Lower leg skin (tissue), 4 donors: ENCODE measurements at regions not wholly inside any gene's neighbourhood (a gene's known extent, or its start where the extent isn't known, plus 50 kb on each side); places are given as distances from the start of the nearest gene placed in this dataset.

Source experiments
- DNase-seq, 2 donors: peaks; one replicate each; pipeline ENCODE4 v3.0.0-alpha.2; 2019; ENCODE audit warnings: low spot score in 2 of 2
- H3K4me3 ChIP-seq: fragments of 200-600 bp; sonication (generic); 2 replicates; pipeline ENCODE4 v1.5.1; 2017; ENCODE audit warnings: mild to moderate bottlenecking, low read depth; ENCODE audit not compliant: poor library complexity, severe bottlenecking
- POLR2A ChIP-seq, 2 donors: fragments of 450-650 bp; IDR thresholded peaks; one replicate each; pipeline ENCODE4 v1.6.1; 2016 to 2017; ENCODE audit warnings: antibody characterized with exemption in 2 of 2, mild to moderate bottlenecking in 1 of 2, moderate library complexity in 1 of 2
- WGBS, 2 donors: methylation state at CpG; one replicate each; pipeline ENCODE4 v1.1.5; 2018; 5-methylcytosine and 5-hydroxymethylcytosine counted together
- intact Hi-C: fragments of 100-400 bp; cut with DNase I; formaldehyde crosslinking; loops from one replicate; pipeline ENCODE4 v1.15.0; 2023; ENCODE audit warnings: low total_unique reads
- TF ChIP-seq, protein P1 (sequence below), 3 donors: fragments of 450-650 bp; IDR thresholded peaks; one replicate each; pipeline ENCODE4 v1.5.1; 2016; ENCODE audit warnings: antibody characterized with exemption in 3 of 3, mild to moderate bottlenecking in 3 of 3, moderate library complexity in 2 of 3

- no peak overlapping the region for H3K4me3 ChIP-seq
- intact Hi-C loops: no loop called here
- DNase-seq: no peak
- TF ChIP-seq, protein P1, sequence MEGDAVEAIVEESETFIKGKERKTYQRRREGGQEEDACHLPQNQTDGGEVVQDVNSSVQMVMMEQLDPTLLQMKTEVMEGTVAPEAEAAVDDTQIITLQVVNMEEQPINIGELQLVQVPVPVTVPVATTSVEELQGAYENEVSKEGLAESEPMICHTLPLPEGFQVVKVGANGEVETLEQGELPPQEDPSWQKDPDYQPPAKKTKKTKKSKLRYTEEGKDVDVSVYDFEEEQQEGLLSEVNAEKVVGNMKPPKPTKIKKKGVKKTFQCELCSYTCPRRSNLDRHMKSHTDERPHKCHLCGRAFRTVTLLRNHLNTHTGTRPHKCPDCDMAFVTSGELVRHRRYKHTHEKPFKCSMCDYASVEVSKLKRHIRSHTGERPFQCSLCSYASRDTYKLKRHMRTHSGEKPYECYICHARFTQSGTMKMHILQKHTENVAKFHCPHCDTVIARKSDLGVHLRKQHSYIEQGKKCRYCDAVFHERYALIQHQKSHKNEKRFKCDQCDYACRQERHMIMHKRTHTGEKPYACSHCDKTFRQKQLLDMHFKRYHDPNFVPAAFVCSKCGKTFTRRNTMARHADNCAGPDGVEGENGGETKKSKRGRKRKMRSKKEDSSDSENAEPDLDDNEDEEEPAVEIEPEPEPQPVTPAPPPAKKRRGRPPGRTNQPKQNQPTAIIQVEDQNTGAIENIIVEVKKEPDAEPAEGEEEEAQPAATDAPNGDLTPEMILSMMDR (IDR thresholded peaks at IDR 0.05): no peak
- no peak for TF ChIP-seq POLR2A (IDR thresholded peaks at IDR 0.05)
- WGBS, 2 donors: 43 to 49% methylated on average over 2 of the region's 2 CpGs
Measured at GRCh38 chr13:64239372-64239771, 2823.7 kb upstream of the PCDH20 start.

DNA sequence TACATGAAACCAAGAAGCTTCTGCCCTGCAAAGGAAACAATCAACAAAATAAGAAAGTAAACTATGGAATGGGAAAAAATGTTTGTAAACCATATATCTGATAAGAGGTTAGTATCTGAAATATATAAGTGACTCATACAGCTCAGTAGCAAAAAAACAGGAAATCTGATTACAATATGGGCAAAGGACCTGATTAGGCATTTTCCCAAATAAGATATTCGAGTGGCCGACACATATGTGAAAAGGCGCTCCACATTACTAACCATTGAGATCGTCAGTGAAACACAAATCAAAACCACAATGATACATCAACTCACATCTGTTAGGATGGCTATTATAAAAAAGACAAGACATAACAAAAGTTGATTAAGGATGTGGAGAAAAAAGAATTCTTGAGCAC is 2818.6 kb upstream of the PCDH20 start:
- TF ChIP-seq, protein P1 (IDR thresholded peaks at IDR 0.05): no peak
- TF ChIP-seq POLR2A (IDR thresholded peaks at IDR 0.05): no peak
- intact Hi-C loops: no loop called here
- DNase-seq: no peak
- WGBS, 2 donors: 69 to 86% methylated on average over 4 of the region's 4 CpGs
- no peak overlapping the region for H3K4me3 ChIP-seq

DNA sequence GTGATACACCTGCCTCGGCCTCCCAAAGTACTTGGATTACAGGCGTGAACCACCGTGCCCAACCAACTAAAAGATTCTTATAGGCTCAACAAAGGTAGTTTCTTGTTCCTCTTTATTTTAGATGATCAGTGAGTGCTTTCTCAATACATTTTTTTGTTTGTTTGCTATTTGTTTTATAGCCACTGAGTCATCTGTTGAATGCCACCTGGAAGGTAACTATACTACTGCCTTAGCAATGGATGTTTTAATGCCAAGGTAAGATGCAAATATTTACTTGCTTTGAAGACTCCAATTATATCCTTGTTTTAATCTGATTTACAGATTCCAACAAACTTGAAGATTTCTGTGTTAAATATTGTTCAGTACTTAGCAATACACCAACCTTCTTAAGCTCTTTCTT is 2807.4 kb upstream of the PCDH20 start:
- intact Hi-C loops: no loop called here
- DNase-seq: no peak
- TF ChIP-seq POLR2A (IDR thresholded peaks at IDR 0.05): no peak
- TF ChIP-seq, protein P1 (IDR thresholded peaks at IDR 0.05): no peak
- no peak overlapping the region for H3K4me3 ChIP-seq
- 93% methylated on average over 3 of the region's 3 CpGs for WGBS, 2 donors

GRCh38 chr13:64206430-64207225 is 2791.0 kb upstream of the PCDH20 start:
- no peak overlapping the region for H3K4me3 ChIP-seq
- no peak for DNase-seq
- WGBS, 2 donors: 82 to 91% methylated on average over 9 of the region's 9 CpGs
- TF ChIP-seq, protein P1 (IDR thresholded peaks at IDR 0.05): no peak
- intact Hi-C loops: no loop called here

DNA sequence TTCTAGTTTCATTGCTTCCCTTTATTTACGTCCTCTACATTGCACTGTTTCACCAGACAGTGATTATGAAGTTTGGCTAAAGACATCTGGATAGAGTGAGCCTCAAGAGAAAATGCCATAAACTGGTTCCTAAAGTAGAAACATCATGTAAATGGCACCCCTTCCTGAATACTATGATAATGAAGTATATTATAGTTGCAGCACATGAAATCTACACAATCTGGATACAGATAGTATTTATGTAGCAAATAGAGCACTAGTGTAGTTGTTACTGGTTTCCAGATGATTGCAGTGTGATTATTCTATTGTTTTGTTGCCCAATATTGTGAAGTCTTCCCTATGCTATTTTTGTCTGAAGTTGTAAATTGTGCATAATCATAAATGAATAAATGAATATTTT is 2786.9 kb upstream of the PCDH20 start:
- H3K4me3 ChIP-seq: no peak overlapping the region
- no peak for TF ChIP-seq POLR2A (IDR thresholded peaks at IDR 0.05)
- 58 to 65% methylated on average over 1 of the region's 1 CpG for WGBS, 2 donors
- intact Hi-C loops: no loop called here
- no peak for DNase-seq

DNA sequence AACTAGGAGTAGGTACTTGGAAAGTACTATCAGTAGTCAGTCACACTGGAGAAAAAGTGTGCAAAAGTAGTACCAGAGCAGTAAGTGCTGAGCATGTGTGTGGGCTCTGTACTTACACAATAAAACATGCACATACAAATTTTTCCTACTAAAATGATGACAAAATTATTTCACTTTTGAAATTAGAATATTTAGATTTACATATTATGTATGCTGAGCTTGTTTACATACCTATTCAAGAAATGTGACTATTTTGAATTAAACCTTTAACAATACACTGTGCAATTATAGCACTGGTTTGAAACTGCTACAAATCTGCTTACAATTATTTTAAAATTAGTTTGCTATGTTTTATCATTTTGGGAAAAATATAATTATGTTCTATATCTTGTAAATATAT is 2781.6 kb upstream of the PCDH20 start:
- no peak for DNase-seq
- no peak overlapping the region for H3K4me3 ChIP-seq
- intact Hi-C loops: no loop called here
- no peak for TF ChIP-seq POLR2A (IDR thresholded peaks at IDR 0.05)
- TF ChIP-seq, protein P1 (IDR thresholded peaks at IDR 0.05): no peak
